ENCODE measurements at regions not wholly inside any gene's neighbourhood (a gene's known extent, or its start where the extent isn't known, plus 50 kb on each side); places are given as distances from the start of the nearest gene placed in this dataset.

DNA sequence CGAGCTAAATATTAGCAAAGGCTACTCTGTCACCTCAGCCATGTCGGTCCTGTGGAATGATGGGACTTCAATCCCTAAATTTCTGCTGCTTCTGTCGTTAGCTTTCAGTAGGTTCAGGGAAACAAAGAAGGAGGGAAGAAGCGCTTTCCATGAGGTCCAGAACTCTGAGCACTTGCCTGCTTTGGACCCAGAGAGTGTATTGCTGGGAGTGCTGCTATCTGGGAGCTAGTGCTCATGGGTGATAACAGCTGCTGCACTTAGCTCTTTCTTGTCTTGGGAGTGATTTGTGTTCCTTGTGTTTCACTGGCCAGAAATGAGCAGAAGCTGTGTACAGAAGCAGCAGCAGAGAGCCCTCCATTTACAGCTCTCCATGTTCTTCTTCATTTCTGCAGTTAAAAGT is 369.8 kb downstream of the DIPK2A start:
- Histone ChIP-seq H3K4me1 (no peaks in the 10 kb centered on the region), H3K27ac (no peak overlapping the region), H3K4me3 (no peak overlapping the region), H3K27me3 (no peaks in the 10 kb centered on the region), H3K36me3 (no peaks in the 10 kb centered on the region), H3K9me3 (no peaks in the 10 kb centered on the region)
- intact Hi-C loops (cut with DNase I) = no loop called here
- no peak for DNase-seq (ENCODE audit: extremely low spot score in 2 of 2)
- TF ChIP-seq, protein P1, sequence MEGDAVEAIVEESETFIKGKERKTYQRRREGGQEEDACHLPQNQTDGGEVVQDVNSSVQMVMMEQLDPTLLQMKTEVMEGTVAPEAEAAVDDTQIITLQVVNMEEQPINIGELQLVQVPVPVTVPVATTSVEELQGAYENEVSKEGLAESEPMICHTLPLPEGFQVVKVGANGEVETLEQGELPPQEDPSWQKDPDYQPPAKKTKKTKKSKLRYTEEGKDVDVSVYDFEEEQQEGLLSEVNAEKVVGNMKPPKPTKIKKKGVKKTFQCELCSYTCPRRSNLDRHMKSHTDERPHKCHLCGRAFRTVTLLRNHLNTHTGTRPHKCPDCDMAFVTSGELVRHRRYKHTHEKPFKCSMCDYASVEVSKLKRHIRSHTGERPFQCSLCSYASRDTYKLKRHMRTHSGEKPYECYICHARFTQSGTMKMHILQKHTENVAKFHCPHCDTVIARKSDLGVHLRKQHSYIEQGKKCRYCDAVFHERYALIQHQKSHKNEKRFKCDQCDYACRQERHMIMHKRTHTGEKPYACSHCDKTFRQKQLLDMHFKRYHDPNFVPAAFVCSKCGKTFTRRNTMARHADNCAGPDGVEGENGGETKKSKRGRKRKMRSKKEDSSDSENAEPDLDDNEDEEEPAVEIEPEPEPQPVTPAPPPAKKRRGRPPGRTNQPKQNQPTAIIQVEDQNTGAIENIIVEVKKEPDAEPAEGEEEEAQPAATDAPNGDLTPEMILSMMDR (IDR thresholded peaks at IDR 0.05) = no peak
- TF ChIP-seq POLR2A (IDR thresholded peaks at IDR 0.05) = no peak
- no peak for TF ChIP-seq POLR2AphosphoS5 (IDR thresholded peaks at IDR 0.05; ENCODE audit: insufficient read depth in 1 of 2, low read depth in 1 of 2)

DNA sequence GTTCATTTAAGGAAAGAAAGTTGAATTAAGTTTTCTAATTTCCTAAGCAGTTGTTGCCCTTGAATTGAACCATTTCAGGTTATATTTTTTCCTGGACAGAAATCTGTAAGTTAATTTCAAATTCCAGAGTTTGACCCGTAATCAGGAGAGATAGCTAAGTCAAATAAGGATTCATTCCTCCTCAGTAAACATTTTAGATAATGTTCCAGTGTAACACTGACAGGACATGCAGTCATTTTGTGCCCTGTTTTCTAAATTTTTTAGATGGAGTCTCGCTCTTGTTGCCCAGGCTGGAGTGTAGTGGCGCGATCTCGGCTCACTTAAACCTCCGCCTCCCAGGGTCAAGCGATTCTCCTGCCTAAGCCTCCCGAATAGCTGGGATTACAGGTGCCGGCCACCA is 371.7 kb downstream of the DIPK2A start:
- no peaks in the 10 kb centered on the region for H3K36me3 ChIP-seq
- no peak overlapping the region for H3K4me3 ChIP-seq
- no peak for DNase-seq (ENCODE audit: extremely low spot score in 2 of 2)
- intact Hi-C loops (cut with DNase I) = no loop called here
- H3K4me1 ChIP-seq = no peaks in the 10 kb centered on the region
- no peaks in the 10 kb centered on the region for H3K27me3 ChIP-seq
- H3K9me3 ChIP-seq = no peaks in the 10 kb centered on the region
- H3K27ac ChIP-seq = no peak overlapping the region
- TF ChIP-seq POLR2AphosphoS5 (IDR thresholded peaks at IDR 0.05; ENCODE audit: insufficient read depth in 1 of 2, low read depth in 1 of 2) (no peak), POLR2A (IDR thresholded peaks at IDR 0.05) (no peak)
- TF ChIP-seq, protein P1 (IDR thresholded peaks at IDR 0.05) = no peak

- no peaks in the 10 kb centered on the region for H3K27me3 ChIP-seq
- TF ChIP-seq, protein P1 (IDR thresholded peaks at IDR 0.05) = no peak
- TF ChIP-seq POLR2AphosphoS5 (IDR thresholded peaks at IDR 0.05; ENCODE audit: insufficient read depth in 1 of 2, low read depth in 1 of 2) (no peak), POLR2A (IDR thresholded peaks at IDR 0.05) (no peak)
- H3K4me3 ChIP-seq = no peak overlapping the region
- no peaks in the 10 kb centered on the region for H3K36me3 ChIP-seq
- no peaks in the 10 kb centered on the region for H3K9me3 ChIP-seq
- DNase-seq (ENCODE audit: extremely low spot score in 2 of 2) = no peak
- intact Hi-C loops (cut with DNase I) = no loop called here
- H3K4me1 ChIP-seq = no peaks in the 10 kb centered on the region
- no peak overlapping the region for H3K27ac ChIP-seq
These were observed 372.2 kb downstream of the DIPK2A start for GRCh38 chr3:144343777-144344176.

DNA sequence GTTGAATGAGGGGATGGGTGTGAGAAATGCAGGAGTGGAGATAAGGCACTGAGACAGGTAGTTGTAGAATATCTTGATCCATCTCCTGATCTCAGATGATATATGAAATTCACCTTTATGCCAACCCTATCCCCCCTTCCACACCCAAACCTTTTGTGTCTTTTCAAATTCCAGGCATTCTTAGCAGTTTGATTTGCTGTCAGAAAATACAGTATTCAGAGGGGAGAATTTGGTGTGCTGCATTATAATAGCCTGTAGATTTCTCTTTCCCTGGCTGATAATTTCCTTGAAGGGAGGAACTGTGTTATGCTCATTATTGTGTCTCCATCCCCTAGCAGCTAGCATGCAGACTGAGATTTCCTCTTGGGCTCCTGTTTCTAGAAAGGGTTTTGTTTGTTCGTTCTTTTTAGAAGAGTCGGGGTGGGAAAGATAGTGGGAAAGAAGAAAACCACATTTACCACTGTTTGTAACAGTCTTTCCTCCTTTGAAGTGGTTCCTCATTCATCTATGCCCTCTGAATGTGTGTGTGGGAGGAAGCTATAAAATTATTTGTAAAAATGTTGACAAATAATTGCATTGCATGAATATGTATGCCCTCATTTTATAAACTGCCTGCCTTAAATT is 373.4 kb downstream of the DIPK2A start:
- intact Hi-C loops (cut with DNase I) = no loop called here
- TF ChIP-seq, protein P1 (IDR thresholded peaks at IDR 0.05) = no peak
- no peak for TF ChIP-seq POLR2A (IDR thresholded peaks at IDR 0.05)
- TF ChIP-seq POLR2AphosphoS5 (IDR thresholded peaks at IDR 0.05; ENCODE audit: insufficient read depth in 1 of 2, low read depth in 1 of 2) = no peak
- no peaks in the 10 kb centered on the region for H3K27me3 ChIP-seq

DNA sequence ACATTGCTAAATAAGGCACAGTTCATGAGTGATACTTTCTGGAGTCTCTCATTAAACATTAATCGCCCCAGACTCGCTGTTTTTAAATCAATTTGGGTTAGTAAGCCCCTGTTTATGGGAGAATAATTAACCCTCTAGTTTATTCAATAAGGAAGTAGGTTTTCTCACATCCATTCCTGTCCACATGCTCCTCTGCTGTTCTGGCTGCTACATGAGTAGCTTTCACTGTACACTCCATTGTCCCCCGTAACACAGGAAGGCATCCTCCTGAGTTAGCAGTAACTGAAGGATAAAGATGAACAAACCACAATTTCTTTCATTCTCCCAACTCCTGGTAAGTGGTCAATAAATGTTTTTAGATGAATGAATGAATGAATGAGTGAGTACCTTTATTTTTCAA is 378.5 kb downstream of the DIPK2A start:
- Histone ChIP-seq H3K4me1 (no peaks in the 10 kb centered on the region), H3K36me3 (no peaks in the 10 kb centered on the region), H3K9me3 (no peaks in the 10 kb centered on the region), H3K27ac (no peak overlapping the region), H3K27me3 (no peaks in the 10 kb centered on the region), H3K4me3 (no peak overlapping the region)
- TF ChIP-seq, protein P1 (IDR thresholded peaks at IDR 0.05) = no peak
- TF ChIP-seq POLR2A (IDR thresholded peaks at IDR 0.05) (no peak), POLR2AphosphoS5 (IDR thresholded peaks at IDR 0.05; ENCODE audit: insufficient read depth in 1 of 2, low read depth in 1 of 2) (no peak)
- intact Hi-C loops (cut with DNase I) = no loop called here
- DNase-seq (ENCODE audit: extremely low spot score in 2 of 2) = no peak

More for the DNA sequence above, 373.4 kb downstream of the DIPK2A start:
- no peak overlapping the region for H3K27ac ChIP-seq
- H3K4me3 ChIP-seq = no peak overlapping the region
- DNase-seq (ENCODE audit: extremely low spot score in 2 of 2) = no peak
- no peaks in the 10 kb centered on the region for H3K36me3 ChIP-seq
- no peaks in the 10 kb centered on the region for H3K4me1 ChIP-seq
- H3K9me3 ChIP-seq = no peaks in the 10 kb centered on the region
